GM19035 (cell line): ENCODE measurements at regions not wholly inside any gene's neighbourhood (a gene's known extent, or its start where the extent isn't known, plus 50 kb on each side); places are given as distances from the start of the nearest gene placed in this dataset.
"Not testable (repeated sequence)": the region's sequence is repeated elsewhere in the genome, so short reads cannot be mapped to it uniquely, and the experiment has no call there.

Experiments used
- ATAC-seq: cut with Tn5 transposase; IDR thresholded peaks from one replicate; pipeline ENCODE4 v1.9.1; 2021; ENCODE audit not compliant: unreplicated experiment

- no peak for ATAC-seq
Measured at GRCh38 chr7:25432807-25433206, 204.5 kb upstream of the NPVF start.

GRCh38 chr7:25436413-25436812 lies 208.1 kb upstream of the NPVF start:
- ATAC-seq = no peak

- ATAC-seq = no peak
Measured at GRCh38 chr7:25437308-25437707, 209.0 kb upstream of the NPVF start.

- ATAC-seq = no peak
Measured at GRCh38 chr7:25444991-25445390, 216.7 kb upstream of the NPVF start.

GRCh38 chr7:25448301-25448700 lies 220.0 kb upstream of the NPVF start:
- no peak for ATAC-seq

- no peak for ATAC-seq
Measured at GRCh38 chr7:25454020-25454419, 225.7 kb upstream of the NPVF start.

- no peak for ATAC-seq
Measured at GRCh38 chr7:25454562-25455041, 226.3 kb upstream of the NPVF start.

- ATAC-seq = no peak
Measured at GRCh38 chr7:25455683-25456251, 227.5 kb upstream of the NPVF start.

- no peak for ATAC-seq
Measured at GRCh38 chr7:25456467-25457171, 228.3 kb upstream of the NPVF start.

GRCh38 chr7:25459057-25459456 lies 230.8 kb upstream of the NPVF start:
- no peak for ATAC-seq

- no peak for ATAC-seq
Measured at GRCh38 chr7:25460433-25460832, 232.1 kb upstream of the NPVF start.

GRCh38 chr7:25469669-25470068 lies 241.4 kb upstream of the NPVF start:
- no peak for ATAC-seq

- ATAC-seq = no peak
Measured at GRCh38 chr7:25476863-25477499, 248.7 kb upstream of the NPVF start.

- not testable (repeated sequence) for ATAC-seq
Measured at GRCh38 chr7:25478221-25478620, 249.9 kb upstream of the NPVF start.

- no peak for ATAC-seq
Measured at GRCh38 chr7:25478925-25479324, 250.6 kb upstream of the NPVF start.

- no peak for ATAC-seq
Measured at GRCh38 chr7:25481891-25482290, 253.6 kb upstream of the NPVF start.

GRCh38 chr7:25482631-25483030 lies 254.3 kb upstream of the NPVF start:
- ATAC-seq = no peak

GRCh38 chr7:25485026-25485425 lies 256.7 kb upstream of the NPVF start:
- no peak for ATAC-seq

GRCh38 chr7:25486656-25487055 lies 258.4 kb upstream of the NPVF start:
- ATAC-seq = no peak

GRCh38 chr7:25493805-25494366 lies 265.6 kb upstream of the NPVF start:
- ATAC-seq = no peak

GRCh38 chr7:25494896-25495295 lies 266.6 kb upstream of the NPVF start:
- no peak for ATAC-seq
